ENCODE measurements at regions not wholly inside any gene's neighbourhood (a gene's known extent, or its start where the extent isn't known, plus 50 kb on each side); places are given as distances from the start of the nearest gene placed in this dataset.

DNA sequence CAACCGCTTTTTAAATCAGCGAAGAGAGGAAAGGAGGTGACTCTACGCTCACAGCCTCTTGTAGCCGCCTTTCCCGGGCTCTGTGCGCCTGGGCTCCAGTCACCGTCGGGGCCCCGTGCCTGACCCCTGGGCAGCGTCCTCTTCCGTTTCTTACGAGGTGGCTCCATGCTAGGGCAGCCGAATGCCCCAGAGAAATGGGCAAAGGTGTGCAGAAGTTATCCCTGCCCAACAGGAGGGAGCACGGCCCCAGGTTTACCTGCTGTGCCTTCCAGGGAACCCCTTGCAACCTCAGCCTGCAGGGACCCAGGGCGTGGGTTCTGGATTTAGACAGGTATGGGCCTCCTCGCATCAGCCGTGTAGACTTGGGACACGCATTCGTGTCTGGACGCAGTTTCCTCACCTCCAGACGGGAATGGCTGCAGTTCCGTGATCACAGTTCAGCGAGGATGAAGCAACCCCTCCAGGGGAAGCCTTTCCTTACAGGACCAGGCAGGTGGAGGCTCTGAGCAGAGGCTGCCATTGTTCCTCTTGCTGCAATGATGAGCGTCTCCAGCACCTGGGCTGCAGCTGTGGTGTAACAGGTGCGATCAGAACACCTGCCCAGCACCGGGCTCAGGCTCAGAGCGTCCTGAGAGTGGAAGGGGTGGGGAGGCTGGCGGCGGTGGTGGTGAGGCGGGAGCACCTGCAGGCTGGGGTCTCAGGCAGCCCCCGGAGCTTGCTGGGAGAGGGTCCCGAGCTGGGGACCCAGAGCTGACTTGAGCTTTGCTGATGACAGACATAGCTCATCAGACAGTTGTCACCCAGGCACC lies 81.3 kb upstream of the BHLHE23 start:
- TF ChIP-seq ISL1 (CRISPR knock-in tag; IDR thresholded peaks at IDR 0.05), result no peak
- TF ChIP-seq ZNF565 (CRISPR knock-in tag; conservative IDR thresholded peaks at IDR 0.05; ENCODE audit: low read depth), result no peak
- TF ChIP-seq, protein P1, sequence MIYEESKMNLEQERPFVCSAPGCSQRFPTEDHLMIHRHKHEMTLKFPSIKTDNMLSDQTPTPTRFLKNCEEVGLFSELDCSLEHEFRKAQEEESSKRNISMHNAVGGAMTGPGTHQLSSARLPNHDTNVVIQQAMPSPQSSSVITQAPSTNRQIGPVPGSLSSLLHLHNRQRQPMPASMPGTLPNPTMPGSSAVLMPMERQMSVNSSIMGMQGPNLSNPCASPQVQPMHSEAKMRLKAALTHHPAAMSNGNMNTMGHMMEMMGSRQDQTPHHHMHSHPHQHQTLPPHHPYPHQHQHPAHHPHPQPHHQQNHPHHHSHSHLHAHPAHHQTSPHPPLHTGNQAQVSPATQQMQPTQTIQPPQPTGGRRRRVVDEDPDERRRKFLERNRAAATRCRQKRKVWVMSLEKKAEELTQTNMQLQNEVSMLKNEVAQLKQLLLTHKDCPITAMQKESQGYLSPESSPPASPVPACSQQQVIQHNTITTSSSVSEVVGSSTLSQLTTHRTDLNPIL (CRISPR knock-in tag; IDR thresholded peaks at IDR 0.05; ENCODE audit: low read depth), result no peak
- no peak for TF ChIP-seq GLIS3 (CRISPR knock-in tag; IDR thresholded peaks at IDR 0.05)
- TF ChIP-seq, protein P2, sequence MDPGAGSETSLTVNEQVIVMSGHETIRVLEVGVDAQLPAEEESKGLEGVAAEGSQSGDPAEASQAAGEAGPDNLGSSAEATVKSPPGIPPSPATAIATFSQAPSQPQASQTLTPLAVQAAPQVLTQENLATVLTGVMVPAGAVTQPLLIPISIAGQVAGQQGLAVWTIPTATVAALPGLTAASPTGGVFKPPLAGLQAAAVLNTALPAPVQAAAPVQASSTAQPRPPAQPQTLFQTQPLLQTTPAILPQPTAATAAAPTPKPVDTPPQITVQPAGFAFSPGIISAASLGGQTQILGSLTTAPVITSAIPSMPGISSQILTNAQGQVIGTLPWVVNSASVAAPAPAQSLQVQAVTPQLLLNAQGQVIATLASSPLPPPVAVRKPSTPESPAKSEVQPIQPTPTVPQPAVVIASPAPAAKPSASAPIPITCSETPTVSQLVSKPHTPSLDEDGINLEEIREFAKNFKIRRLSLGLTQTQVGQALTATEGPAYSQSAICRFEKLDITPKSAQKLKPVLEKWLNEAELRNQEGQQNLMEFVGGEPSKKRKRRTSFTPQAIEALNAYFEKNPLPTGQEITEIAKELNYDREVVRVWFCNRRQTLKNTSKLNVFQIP (CRISPR knock-in tag; IDR thresholded peaks at IDR 0.05; ENCODE audit: borderline replicate concordance, low read depth), result no peak
- ATAC-seq, result no peak

DNA sequence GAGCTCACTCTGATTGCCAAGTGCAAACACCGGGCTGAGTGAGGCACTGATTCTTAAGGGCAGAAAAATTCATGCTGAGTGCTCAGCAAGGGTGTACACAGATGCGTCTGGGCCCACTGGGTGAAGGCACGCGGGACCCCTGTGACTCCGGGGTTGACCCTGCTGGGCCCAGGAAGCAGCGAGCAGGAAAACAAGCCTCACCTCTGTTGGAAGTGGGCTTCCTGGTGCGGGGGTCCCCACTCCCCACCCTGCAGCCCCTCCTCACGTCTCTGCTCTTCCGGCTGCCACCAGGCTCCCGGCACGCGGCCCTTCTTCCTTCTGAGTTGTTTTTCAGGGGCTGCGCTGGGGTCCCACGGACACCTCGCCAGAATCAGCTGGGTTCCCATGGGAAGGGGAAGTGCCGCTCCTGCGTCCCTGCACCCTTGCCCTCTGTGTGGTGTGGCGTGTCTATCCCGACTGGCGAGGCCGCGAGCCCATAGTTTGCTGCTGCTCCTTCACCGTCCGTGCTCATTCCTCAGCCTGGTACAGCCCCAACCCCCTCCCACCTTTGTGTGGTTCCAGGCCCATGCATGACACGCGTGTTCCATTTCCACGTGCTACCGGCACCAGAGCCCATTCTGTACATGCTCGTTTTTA lies 80.6 kb upstream of the BHLHE23 start:
- TF ChIP-seq CSDC2 (CRISPR knock-in tag; IDR thresholded peaks at IDR 0.05), result no peak
- TF ChIP-seq, protein P3, sequence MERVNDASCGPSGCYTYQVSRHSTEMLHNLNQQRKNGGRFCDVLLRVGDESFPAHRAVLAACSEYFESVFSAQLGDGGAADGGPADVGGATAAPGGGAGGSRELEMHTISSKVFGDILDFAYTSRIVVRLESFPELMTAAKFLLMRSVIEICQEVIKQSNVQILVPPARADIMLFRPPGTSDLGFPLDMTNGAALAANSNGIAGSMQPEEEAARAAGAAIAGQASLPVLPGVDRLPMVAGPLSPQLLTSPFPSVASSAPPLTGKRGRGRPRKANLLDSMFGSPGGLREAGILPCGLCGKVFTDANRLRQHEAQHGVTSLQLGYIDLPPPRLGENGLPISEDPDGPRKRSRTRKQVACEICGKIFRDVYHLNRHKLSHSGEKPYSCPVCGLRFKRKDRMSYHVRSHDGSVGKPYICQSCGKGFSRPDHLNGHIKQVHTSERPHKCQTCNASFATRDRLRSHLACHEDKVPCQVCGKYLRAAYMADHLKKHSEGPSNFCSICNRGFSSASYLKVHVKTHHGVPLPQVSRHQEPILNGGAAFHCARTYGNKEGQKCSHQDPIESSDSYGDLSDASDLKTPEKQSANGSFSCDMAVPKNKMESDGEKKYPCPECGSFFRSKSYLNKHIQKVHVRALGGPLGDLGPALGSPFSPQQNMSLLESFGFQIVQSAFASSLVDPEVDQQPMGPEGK (CRISPR knock-in tag; IDR thresholded peaks at IDR 0.05; ENCODE audit: borderline replicate concordance), result no peak
- no peak for TF ChIP-seq TCF4 (CRISPR knock-in tag; IDR thresholded peaks at IDR 0.05; ENCODE audit: borderline replicate concordance)
- no peak for TF ChIP-seq TOX (CRISPR knock-in tag; IDR thresholded peaks at IDR 0.05; ENCODE audit: borderline replicate concordance)
- TF ChIP-seq ZC3H10 (CRISPR knock-in tag; IDR thresholded peaks at IDR 0.05), result no peak
- TF ChIP-seq, protein P4, sequence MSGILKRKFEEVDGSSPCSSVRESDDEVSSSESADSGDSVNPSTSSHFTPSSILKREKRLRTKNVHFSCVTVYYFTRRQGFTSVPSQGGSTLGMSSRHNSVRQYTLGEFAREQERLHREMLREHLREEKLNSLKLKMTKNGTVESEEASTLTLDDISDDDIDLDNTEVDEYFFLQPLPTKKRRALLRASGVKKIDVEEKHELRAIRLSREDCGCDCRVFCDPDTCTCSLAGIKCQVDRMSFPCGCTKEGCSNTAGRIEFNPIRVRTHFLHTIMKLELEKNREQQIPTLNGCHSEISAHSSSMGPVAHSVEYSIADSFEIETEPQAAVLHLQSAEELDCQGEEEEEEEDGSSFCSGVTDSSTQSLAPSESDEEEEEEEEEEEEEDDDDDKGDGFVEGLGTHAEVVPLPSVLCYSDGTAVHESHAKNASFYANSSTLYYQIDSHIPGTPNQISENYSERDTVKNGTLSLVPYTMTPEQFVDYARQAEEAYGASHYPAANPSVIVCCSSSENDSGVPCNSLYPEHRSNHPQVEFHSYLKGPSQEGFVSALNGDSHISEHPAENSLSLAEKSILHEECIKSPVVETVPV (CRISPR knock-in tag; IDR thresholded peaks at IDR 0.05), result no peak
- no peak for TF ChIP-seq PPARA (CRISPR knock-in tag; IDR thresholded peaks at IDR 0.05; ENCODE audit: borderline replicate concordance)
- no peak for TF ChIP-seq ZFP3 (CRISPR knock-in tag; IDR thresholded peaks at IDR 0.05)
- no peak for TF ChIP-seq GLIS3 (CRISPR knock-in tag; IDR thresholded peaks at IDR 0.05)
- TF ChIP-seq, protein P2 (CRISPR knock-in tag; IDR thresholded peaks at IDR 0.05; ENCODE audit: borderline replicate concordance, low read depth), result no peak
- TF ChIP-seq RARB (CRISPR knock-in tag; IDR thresholded peaks at IDR 0.05), result no peak
- TF ChIP-seq, protein P5, sequence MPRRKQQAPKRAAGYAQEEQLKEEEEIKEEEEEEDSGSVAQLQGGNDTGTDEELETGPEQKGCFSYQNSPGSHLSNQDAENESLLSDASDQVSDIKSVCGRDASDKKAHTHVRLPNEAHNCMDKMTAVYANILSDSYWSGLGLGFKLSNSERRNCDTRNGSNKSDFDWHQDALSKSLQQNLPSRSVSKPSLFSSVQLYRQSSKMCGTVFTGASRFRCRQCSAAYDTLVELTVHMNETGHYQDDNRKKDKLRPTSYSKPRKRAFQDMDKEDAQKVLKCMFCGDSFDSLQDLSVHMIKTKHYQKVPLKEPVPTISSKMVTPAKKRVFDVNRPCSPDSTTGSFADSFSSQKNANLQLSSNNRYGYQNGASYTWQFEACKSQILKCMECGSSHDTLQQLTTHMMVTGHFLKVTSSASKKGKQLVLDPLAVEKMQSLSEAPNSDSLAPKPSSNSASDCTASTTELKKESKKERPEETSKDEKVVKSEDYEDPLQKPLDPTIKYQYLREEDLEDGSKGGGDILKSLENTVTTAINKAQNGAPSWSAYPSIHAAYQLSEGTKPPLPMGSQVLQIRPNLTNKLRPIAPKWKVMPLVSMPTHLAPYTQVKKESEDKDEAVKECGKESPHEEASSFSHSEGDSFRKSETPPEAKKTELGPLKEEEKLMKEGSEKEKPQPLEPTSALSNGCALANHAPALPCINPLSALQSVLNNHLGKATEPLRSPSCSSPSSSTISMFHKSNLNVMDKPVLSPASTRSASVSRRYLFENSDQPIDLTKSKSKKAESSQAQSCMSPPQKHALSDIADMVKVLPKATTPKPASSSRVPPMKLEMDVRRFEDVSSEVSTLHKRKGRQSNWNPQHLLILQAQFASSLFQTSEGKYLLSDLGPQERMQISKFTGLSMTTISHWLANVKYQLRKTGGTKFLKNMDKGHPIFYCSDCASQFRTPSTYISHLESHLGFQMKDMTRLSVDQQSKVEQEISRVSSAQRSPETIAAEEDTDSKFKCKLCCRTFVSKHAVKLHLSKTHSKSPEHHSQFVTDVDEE (CRISPR knock-in tag; IDR thresholded peaks at IDR 0.05), result no peak
- no peak for TF ChIP-seq ZFP30 (CRISPR knock-in tag; IDR thresholded peaks at IDR 0.05)
- ATAC-seq, result no peak

All from SK-N-SH treated with all-trans-retinoic acid at 6 μM for 48 hours (cell line).